Mesenchymal stem cell (in vitro differentiated cells and primary cell): ENCODE measurements at regions not wholly inside any gene's neighbourhood (a gene's known extent, or its start where the extent isn't known, plus 50 kb on each side); places are given as distances from the start of the nearest gene placed in this dataset.

Experiments used
- DNase-seq: peaks from one replicate; pipeline ENCODE4 v3.0.0-alpha.2; 2013
- H2AFZ ChIP-seq: one replicate; pipeline ENCODE4 v1.6.1; 2013; ENCODE audit warnings: low read depth, mild to moderate bottlenecking, control low read depth, inconsistent platforms, low read length, moderate library complexity
- H2AK5ac ChIP-seq: 2 replicates; pipeline ENCODE4 v1.6.1; 2013; ENCODE audit warnings: low read length, moderate library complexity, mild to moderate bottlenecking, inconsistent platforms; ENCODE audit not compliant: severe bottlenecking
- H2BK120ac ChIP-seq: one replicate; pipeline ENCODE4 v1.6.1; 2013; ENCODE audit warnings: low read depth, mild to moderate bottlenecking, inconsistent platforms, low read length, moderate library complexity
- H2BK12ac ChIP-seq, 2 experiments: one replicate each; pipeline ENCODE4 v1.6.1; 2013; ENCODE audit warnings: inconsistent platforms in 2 of 2, low read length in 2 of 2, mild to moderate bottlenecking in 2 of 2, moderate library complexity in 2 of 2, control low read depth in 1 of 2
- H2BK15ac ChIP-seq: one replicate; pipeline ENCODE4 v1.6.1; 2013; ENCODE audit warnings: mild to moderate bottlenecking, low read depth, inconsistent platforms; ENCODE audit not compliant: poor library complexity, severe bottlenecking
- H2BK5ac ChIP-seq: 2 replicates; pipeline ENCODE4 v1.6.1; 2013; ENCODE audit warnings: low read depth, mild to moderate bottlenecking, low read length, control low read depth, inconsistent platforms; ENCODE audit not compliant: poor library complexity, severe bottlenecking
- H3K14ac ChIP-seq, 2 experiments: one replicate each; pipeline ENCODE4 v1.6.1; 2013; ENCODE audit warnings: inconsistent platforms in 2 of 2, low read length in 2 of 2, control low read depth in 1 of 2, mild to moderate bottlenecking in 1 of 2, moderate library complexity in 1 of 2
- H3K18ac ChIP-seq, 2 experiments: one replicate each; pipeline ENCODE4 v1.6.1; 2013; ENCODE audit warnings: inconsistent platforms in 2 of 2, low read length in 2 of 2, control low read depth in 1 of 2, low read depth in 1 of 2, mild to moderate bottlenecking in 1 of 2
- H3K23ac ChIP-seq, 2 experiments: one replicate each; pipeline ENCODE4 v1.6.1; 2013; ENCODE audit warnings: inconsistent platforms in 2 of 2, low read length in 2 of 2, mild to moderate bottlenecking in 2 of 2, moderate library complexity in 2 of 2, control low read depth in 1 of 2
- H3K27ac ChIP-seq: 2 replicates; pipeline ENCODE4 v1.5.1; 2013; ENCODE audit warnings: mild to moderate bottlenecking, moderate library complexity, low read length, control low read depth, inconsistent platforms; ENCODE audit not compliant: poor library complexity, severe bottlenecking
- H3K27me3 ChIP-seq, 2 experiments: 2 replicates each; pipeline versions ENCODE4 v1.6.1 to v1.7.0; 2013; ENCODE audit warnings: low read length in 2 of 2, mild to moderate bottlenecking in 2 of 2, moderate library complexity in 2 of 2, control low read depth in 1 of 2, inconsistent platforms in 1 of 2; ENCODE audit not compliant: control insufficient read depth in 1 of 2, insufficient read depth in 1 of 2
- H3K36me3 ChIP-seq, 2 experiments: 2 replicates each; pipeline versions ENCODE4 v1.6.1 to v1.7.0; 2013; ENCODE audit warnings: low read length in 2 of 2, control low read depth in 1 of 2, inconsistent platforms in 1 of 2, low read depth in 1 of 2, mild to moderate bottlenecking in 1 of 2; ENCODE audit not compliant: insufficient read depth in 2 of 2, control insufficient read depth in 1 of 2
- H3K4ac ChIP-seq, 2 experiments: one replicate each; pipeline ENCODE4 v1.6.1; 2013; ENCODE audit warnings: inconsistent platforms in 2 of 2, low read length in 2 of 2, mild to moderate bottlenecking in 2 of 2, moderate library complexity in 2 of 2, control low read depth in 1 of 2, low read depth in 1 of 2
- H3K4me1 ChIP-seq: 2 replicates; pipeline ENCODE4 v1.6.1; 2013; ENCODE audit warnings: low read depth, low read length, control low read depth; ENCODE audit not compliant: control insufficient read depth, insufficient read depth
- H3K4me2 ChIP-seq: 2 replicates; pipeline ENCODE4 v1.6.1; 2013; ENCODE audit warnings: low read length, mild to moderate bottlenecking, inconsistent platforms; ENCODE audit not compliant: poor library complexity, severe bottlenecking
- H3K4me3 ChIP-seq, 2 experiments: 2 replicates each; pipeline versions ENCODE4 v1.5.1 to v1.7.0; 2013; ENCODE audit warnings: low read length in 2 of 2, mild to moderate bottlenecking in 2 of 2, control low read depth in 1 of 2, low read depth in 1 of 2; ENCODE audit not compliant: insufficient read depth in 1 of 2
- H3K79me1 ChIP-seq: replicated peaks from 2 replicates; pipeline ENCODE4 v1.6.1; 2013; ENCODE audit warnings: mild to moderate bottlenecking, control low read depth, low read length, inconsistent platforms; ENCODE audit not compliant: poor library complexity, severe bottlenecking
- H3K9ac ChIP-seq: 2 replicates; pipeline ENCODE4 v1.7.0; 2013; ENCODE audit warnings: mild to moderate bottlenecking, low read length, moderate library complexity
- H3K9me3 ChIP-seq: 2 replicates; pipeline ENCODE4 v1.7.0; 2013; ENCODE audit warnings: mild to moderate bottlenecking, low read length; ENCODE audit not compliant: control insufficient read depth
- H4K8ac ChIP-seq: one replicate; pipeline ENCODE4 v1.6.1; 2013; ENCODE audit warnings: inconsistent platforms, mild to moderate bottlenecking, low read length, moderate library complexity
- H4K91ac ChIP-seq: one replicate; pipeline ENCODE4 v1.6.1; 2013; ENCODE audit warnings: mild to moderate bottlenecking, low read length, inconsistent platforms
- WGBS: methylation state at CpG from one replicate; pipeline ENCODE4 v1.1.7; 2013; ENCODE audit warnings: mixed read lengths; 5-methylcytosine and 5-hydroxymethylcytosine counted together

DNA sequence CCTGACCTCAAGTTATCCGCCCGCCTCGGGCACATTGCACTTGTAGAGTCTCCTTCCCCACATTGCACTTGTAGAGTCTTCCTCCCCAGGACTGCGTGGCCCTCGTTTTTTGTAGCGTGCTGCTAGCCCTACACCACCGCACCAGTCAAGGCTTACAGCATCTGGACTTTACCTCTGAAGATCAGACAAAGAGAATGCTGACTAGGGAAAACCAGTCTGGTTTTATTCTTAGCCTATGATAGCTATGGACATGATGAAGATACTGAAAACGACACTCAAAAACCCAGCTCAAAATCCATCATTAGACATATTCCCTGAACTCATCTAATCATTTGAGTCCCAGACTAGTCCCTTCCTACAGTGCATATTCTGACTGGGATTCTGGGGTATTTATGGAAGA is 71.9 kb upstream of the AKR1E2 start:
- H3K9me3 ChIP-seq = no peaks in the 10 kb centered on the region
- H3K79me1 ChIP-seq = no peaks in the 10 kb centered on the region
- H2BK5ac ChIP-seq = no peak overlapping the region
- no peak overlapping the region for H3K23ac ChIP-seq
- H3K4me2 ChIP-seq = no peak overlapping the region
- 98% methylated on average over 4 of the region's 8 CpGs for WGBS
- no peak for DNase-seq
- H2BK15ac ChIP-seq = no peak overlapping the region
- no peak overlapping the region for H2BK12ac ChIP-seq
- no peak overlapping the region for H3K27ac ChIP-seq
- no peak overlapping the region for H2AFZ ChIP-seq
- no peak overlapping the region for H4K8ac ChIP-seq
- no peak overlapping the region for H2AK5ac ChIP-seq
- H3K18ac ChIP-seq = no peak overlapping the region
- no peak overlapping the region for H2BK120ac ChIP-seq
- H3K27me3 ChIP-seq = no peaks in the 10 kb centered on the region
- no peaks in the 10 kb centered on the region for H3K4me1 ChIP-seq
- H3K36me3 ChIP-seq = peaks cover 0 to 17% of the 10 kb centered on the region in 2 experiments
- H4K91ac ChIP-seq = no peak overlapping the region
- no peak overlapping the region for H3K14ac ChIP-seq
- H3K4me3 ChIP-seq = no peak overlapping the region
- no peak overlapping the region for H3K9ac ChIP-seq
- no peak overlapping the region for H3K4ac ChIP-seq

DNA sequence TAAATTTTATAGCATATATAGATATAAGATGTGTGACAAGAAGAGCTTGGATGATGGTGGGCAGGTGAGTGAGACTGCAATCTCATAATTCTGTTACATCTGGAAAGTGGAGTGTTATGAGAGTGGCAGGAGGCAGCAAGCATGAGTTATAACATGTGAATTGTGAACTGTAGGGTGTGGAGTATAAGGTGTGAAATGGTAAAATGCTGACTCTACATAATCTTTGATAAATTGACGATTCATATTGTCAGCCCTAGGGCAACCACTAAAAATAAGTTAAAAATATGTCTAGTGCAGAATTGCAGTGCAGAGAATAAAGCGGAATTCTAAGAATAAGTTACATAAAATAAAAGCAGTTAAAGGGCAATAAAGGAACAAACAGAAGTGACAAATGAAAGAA is 74.8 kb upstream of the AKR1E2 start:
- H3K79me1 ChIP-seq = no peaks in the 10 kb centered on the region
- H4K8ac ChIP-seq = no peak overlapping the region
- no peak overlapping the region for H2BK12ac ChIP-seq
- H3K4me2 ChIP-seq = no peak overlapping the region
- H2AK5ac ChIP-seq = no peak overlapping the region
- peaks cover 2% of the 10 kb centered on the region for H3K4me1 ChIP-seq
- no peak overlapping the region for H2BK15ac ChIP-seq
- H3K14ac ChIP-seq = no peak overlapping the region
- H3K4ac ChIP-seq = no peak overlapping the region
- no peak overlapping the region for H2BK120ac ChIP-seq
- no peak overlapping the region for H4K91ac ChIP-seq
- no peak overlapping the region for H2AFZ ChIP-seq
- DNase-seq = no peak
- H3K18ac ChIP-seq = no peak overlapping the region
- no peak overlapping the region for H3K23ac ChIP-seq
- H3K9ac ChIP-seq = peak overlapping the region; percentile 11
- WGBS = 80% methylated on average over 1 of the region's 2 CpGs
- no peak overlapping the region for H2BK5ac ChIP-seq
- H3K36me3 ChIP-seq = peaks cover 0 to 1% of the 10 kb centered on the region in 2 experiments
- H3K27me3 ChIP-seq = no peaks in the 10 kb centered on the region
- no peaks in the 10 kb centered on the region for H3K9me3 ChIP-seq
- no peak overlapping the region for H3K4me3 ChIP-seq
- no peak overlapping the region for H3K27ac ChIP-seq

DNA sequence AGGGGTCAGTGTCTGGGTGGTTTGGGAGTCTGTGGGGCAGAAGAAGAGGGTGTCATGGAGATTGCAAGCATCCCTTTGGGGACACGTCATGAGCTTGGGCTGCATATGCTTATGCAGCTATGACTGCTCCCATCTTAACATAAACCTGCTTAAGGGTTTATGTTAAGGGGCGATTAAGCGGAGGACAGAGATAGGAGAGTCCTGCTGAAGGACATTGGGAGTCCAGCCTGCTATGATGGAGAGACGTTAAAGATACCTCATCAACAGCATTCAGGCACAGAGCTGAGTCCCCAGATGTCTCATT is 76.8 kb upstream of the AKR1E2 start:
- no peaks in the 10 kb centered on the region for H3K36me3 ChIP-seq
- no peak overlapping the region for H3K14ac ChIP-seq
- no peak overlapping the region for H2AK5ac ChIP-seq
- H2BK5ac ChIP-seq = no peak overlapping the region
- DNase-seq = no peak
- no peak overlapping the region for H4K91ac ChIP-seq
- H3K4me2 ChIP-seq = no peak overlapping the region
- H3K23ac ChIP-seq = no peak overlapping the region
- peaks cover 2% of the 10 kb centered on the region for H3K4me1 ChIP-seq
- no peak overlapping the region for H3K27ac ChIP-seq
- H3K9ac ChIP-seq = no peak overlapping the region
- no peak overlapping the region for H3K18ac ChIP-seq
- H2BK12ac ChIP-seq = no peak overlapping the region
- no peak overlapping the region for H3K4ac ChIP-seq
- H4K8ac ChIP-seq = peak overlapping the region; percentile 45
- H3K4me3 ChIP-seq = no peak overlapping the region
- H2BK120ac ChIP-seq = no peak overlapping the region
- no peaks in the 10 kb centered on the region for H3K9me3 ChIP-seq
- H3K79me1 ChIP-seq = no peaks in the 10 kb centered on the region
- H2AFZ ChIP-seq = no peak overlapping the region
- no peaks in the 10 kb centered on the region for H3K27me3 ChIP-seq
- no peak overlapping the region for H2BK15ac ChIP-seq
- 100% methylated on average over 4 of the region's 4 CpGs for WGBS

DNA sequence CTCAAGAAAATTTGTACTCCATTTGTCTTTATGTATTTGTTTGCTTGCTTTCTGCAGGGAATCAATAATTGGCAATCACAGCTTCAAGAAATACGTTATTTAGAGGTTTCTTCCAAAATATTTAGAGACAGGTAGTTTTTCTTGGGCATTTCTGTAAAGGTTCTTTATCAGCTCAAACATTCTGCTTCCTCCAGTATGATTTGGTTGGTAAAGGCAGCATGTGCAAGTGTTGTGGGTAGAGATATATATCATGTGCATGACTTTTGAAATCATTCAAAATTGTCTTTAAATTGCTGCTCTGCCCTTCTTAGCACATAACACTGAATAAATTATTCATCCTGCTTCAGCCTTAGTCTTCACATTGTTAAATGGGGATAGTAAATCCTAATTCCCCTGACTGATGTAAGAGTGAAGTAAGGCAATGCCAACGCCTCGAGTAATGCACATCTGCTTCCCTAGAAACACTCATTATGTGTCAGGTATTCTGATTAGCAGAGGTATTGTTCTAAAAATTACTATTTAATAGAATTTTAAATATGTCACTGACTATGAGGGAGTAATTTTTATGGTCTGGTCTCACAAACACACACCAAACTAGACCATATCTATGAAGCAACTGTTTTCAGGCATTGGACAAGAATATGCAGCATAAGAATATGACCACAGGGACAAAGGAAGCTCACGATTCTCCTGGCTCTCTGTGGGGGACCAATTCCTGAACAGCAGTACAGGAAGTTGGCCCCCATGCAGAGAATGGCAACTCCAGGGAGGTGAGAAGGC is 77.3 kb upstream of the AKR1E2 start:
- no peak for DNase-seq
- H3K9ac ChIP-seq = no peak overlapping the region
- H3K4me1 ChIP-seq = peaks cover 2% of the 10 kb centered on the region
- H4K91ac ChIP-seq = no peak overlapping the region
- peak overlapping the region; percentile 45 for H4K8ac ChIP-seq
- no peak overlapping the region for H3K14ac ChIP-seq
- no peak overlapping the region for H3K23ac ChIP-seq
- no peak overlapping the region for H3K4ac ChIP-seq
- WGBS = 77% methylated on average over 2 of the region's 4 CpGs
- no peaks in the 10 kb centered on the region for H3K36me3 ChIP-seq
- no peak overlapping the region for H3K18ac ChIP-seq
- H3K4me3 ChIP-seq = no peak overlapping the region
- no peaks in the 10 kb centered on the region for H3K9me3 ChIP-seq
- H3K27me3 ChIP-seq = no peaks in the 10 kb centered on the region
- H2BK12ac ChIP-seq = no peak overlapping the region
- H2AFZ ChIP-seq = no peak overlapping the region
- no peak overlapping the region for H2BK120ac ChIP-seq
- H3K79me1 ChIP-seq = no peaks in the 10 kb centered on the region
- H2BK5ac ChIP-seq = no peak overlapping the region
- no peak overlapping the region for H3K27ac ChIP-seq
- no peak overlapping the region for H3K4me2 ChIP-seq
- H2AK5ac ChIP-seq = no peak overlapping the region
- H2BK15ac ChIP-seq = no peak overlapping the region
